Fibroblast of mammary gland (primary cell): ENCODE measurements at regions not wholly inside any gene's neighbourhood (a gene's known extent, or its start where the extent isn't known, plus 50 kb on each side); places are given as distances from the start of the nearest gene placed in this dataset.

Experiments used
- DNase-seq: peaks from one replicate; pipeline ENCODE4 v3.0.0-alpha.2; 2010; ENCODE audit warnings: low read depth
- H3K4me3 ChIP-seq: 2 replicates; pipeline ENCODE4 v1.5.1; 2011; ENCODE audit warnings: low read depth, mild to moderate bottlenecking, low read length, moderate library complexity; ENCODE audit not compliant: control insufficient read depth
- CTCF ChIP-seq: conservative IDR thresholded peaks from 2 replicates; pipeline ENCODE4 v1.5.1; 2011; ENCODE audit warnings: low read depth, low read length, inconsistent platforms; ENCODE audit not compliant: control insufficient read depth, insufficient read depth

GRCh38 chr20:57768519-57768918 lies 58.7 kb upstream of the PMEPA1 start:
- no peak overlapping the region for H3K4me3 ChIP-seq
- no peak for DNase-seq
- no peak for TF ChIP-seq CTCF

- no peak overlapping the region for H3K4me3 ChIP-seq
- TF ChIP-seq CTCF: no peak
- DNase-seq: no peak
Measured at GRCh38 chr20:57767441-57767840, 57.6 kb upstream of the PMEPA1 start.

- no peak for TF ChIP-seq CTCF
- no peak overlapping the region for H3K4me3 ChIP-seq
- DNase-seq: no peak
Measured at GRCh38 chr20:57763235-57763595, 53.4 kb upstream of the PMEPA1 start.

GRCh38 chr20:57762531-57763234 lies 52.9 kb upstream of the PMEPA1 start:
- no peak for TF ChIP-seq CTCF
- DNase-seq: no peak

GRCh38 chr20:57761413-57761734 lies 51.6 kb upstream of the PMEPA1 start:
- H3K4me3 ChIP-seq: no peak overlapping the region
- no peak for TF ChIP-seq CTCF
- DNase-seq: no peak

More at GRCh38 chr20:57762531-57763234, 52.9 kb upstream of the PMEPA1 start:
- no peak overlapping the region for H3K4me3 ChIP-seq

GRCh38 chr20:57760698-57761412 lies 51.0 kb upstream of the PMEPA1 start:
- no peak for TF ChIP-seq CTCF
- no peak for DNase-seq
- H3K4me3 ChIP-seq: no peak overlapping the region
